Muscle of leg (tissue), 3 donors: ENCODE measurements at regions not wholly inside any gene's neighbourhood (a gene's known extent, or its start where the extent isn't known, plus 50 kb on each side); places are given as distances from the start of the nearest gene placed in this dataset.

Experiments
- DNase-seq: peaks from one replicate; pipeline ENCODE4 v3.0.0; 2013
- H3K27ac ChIP-seq: one replicate; pipeline ENCODE4 v1.5.1; 2013; ENCODE audit warnings: mild to moderate bottlenecking, low read length, control low read depth
- H3K27me3 ChIP-seq: one replicate; pipeline ENCODE4 v1.6.1; 2013; ENCODE audit warnings: low read length; ENCODE audit not compliant: control insufficient read depth, insufficient read depth
- H3K36me3 ChIP-seq: one replicate; pipeline ENCODE4 v1.6.1; 2013; ENCODE audit warnings: low read length; ENCODE audit not compliant: control insufficient read depth, insufficient read depth
- H3K4me1 ChIP-seq: one replicate; pipeline ENCODE4 v1.6.1; 2013; ENCODE audit warnings: low read length; ENCODE audit not compliant: control insufficient read depth, insufficient read depth
- H3K4me3 ChIP-seq: one replicate; pipeline ENCODE4 v1.5.1; 2013; ENCODE audit warnings: low read length, control low read depth
- H3K9me3 ChIP-seq: replicated peaks from 2 replicates; pipeline ENCODE4 v1.6.1; 2013; ENCODE audit warnings: low read depth, low read length; ENCODE audit not compliant: control insufficient read depth
- WGBS: methylation state at CpG from one replicate; pipeline ENCODE4 v1.1.5; 2013; ENCODE audit warnings: missing lambda C conversion rate; ENCODE audit not compliant: insufficient coverage; 5-methylcytosine and 5-hydroxymethylcytosine counted together

DNA sequence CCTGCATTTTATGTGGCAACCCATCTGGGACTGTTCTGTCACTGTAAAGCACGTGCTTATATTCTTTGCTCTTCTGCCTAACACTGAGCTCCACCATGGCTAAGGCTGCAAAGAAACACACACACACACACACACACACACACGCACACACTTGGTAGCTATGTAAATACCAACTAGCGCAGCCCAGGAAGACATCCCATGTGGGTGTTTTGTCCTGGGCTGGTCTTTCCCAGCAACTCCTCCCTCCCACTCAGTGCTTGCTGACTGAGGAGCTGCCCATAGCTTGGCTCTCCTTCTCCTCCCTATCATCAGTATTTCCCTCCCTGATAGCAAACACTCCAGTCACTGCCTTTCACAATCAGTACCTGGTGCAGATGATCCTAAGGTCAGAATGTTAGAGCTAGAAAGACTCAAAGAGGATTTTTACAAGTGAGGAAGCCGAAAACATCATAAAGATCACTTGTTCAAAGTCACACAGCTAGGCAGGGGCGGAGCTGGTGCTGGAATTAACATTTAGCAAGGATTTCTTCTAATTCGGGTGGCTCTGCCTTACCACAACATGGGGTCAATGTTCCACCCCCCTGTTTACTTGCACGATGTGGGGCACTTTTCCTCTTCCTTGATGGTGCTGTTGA lies 377.1 kb upstream of the TBL1XR1 start:
- 81% methylated on average over 3 of the region's 7 CpGs for WGBS
- no peaks in the 10 kb centered on the region for H3K27me3 ChIP-seq
- no peak for DNase-seq

GRCh38 chr3:177576746-177577145 lies 379.5 kb upstream of the TBL1XR1 start:
- WGBS: no CpG with 5 or more reads among the region's 4 CpGs
- no peaks in the 10 kb centered on the region for H3K9me3 ChIP-seq
- no peaks in the 10 kb centered on the region for H3K27me3 ChIP-seq
- no peaks in the 10 kb centered on the region for H3K36me3 ChIP-seq
- peak; percentile 63 for DNase-seq
- no peak overlapping the region for H3K4me3 ChIP-seq
- H3K4me1 ChIP-seq: peaks cover 13% of the 10 kb centered on the region
- H3K27ac ChIP-seq: no peak overlapping the region

More for the DNA sequence above, 377.1 kb upstream of the TBL1XR1 start:
- peaks cover 13% of the 10 kb centered on the region for H3K4me1 ChIP-seq
- no peaks in the 10 kb centered on the region for H3K9me3 ChIP-seq
- no peaks in the 10 kb centered on the region for H3K36me3 ChIP-seq
- H3K27ac ChIP-seq: no peak overlapping the region
- H3K4me3 ChIP-seq: no peak overlapping the region

DNA sequence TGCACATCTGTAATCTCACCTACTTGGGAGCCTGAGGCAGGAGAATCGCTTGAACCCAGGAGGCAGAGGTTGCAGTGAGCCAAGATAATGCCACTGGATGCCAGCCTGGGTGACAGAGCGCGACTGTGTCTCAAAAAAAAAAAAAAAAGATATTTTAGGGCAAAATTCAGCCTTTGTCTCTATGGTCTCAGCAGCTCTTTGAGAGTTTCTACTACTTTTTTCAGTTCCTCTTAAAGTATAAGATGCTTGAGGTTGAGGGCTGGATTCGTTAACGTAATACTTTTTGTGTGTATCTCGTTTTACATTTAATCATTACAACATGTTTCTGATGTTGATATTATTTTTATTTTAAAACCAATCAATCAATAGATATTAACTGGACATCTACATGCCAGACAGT lies 381.2 kb upstream of the TBL1XR1 start:
- no peaks in the 10 kb centered on the region for H3K9me3 ChIP-seq
- 60% methylated on average over 3 of the region's 6 CpGs for WGBS
- DNase-seq: no peak
- no peak overlapping the region for H3K27ac ChIP-seq
- no peak overlapping the region for H3K4me3 ChIP-seq
- H3K36me3 ChIP-seq: no peaks in the 10 kb centered on the region
- peaks cover 9% of the 10 kb centered on the region for H3K4me1 ChIP-seq
- H3K27me3 ChIP-seq: no peaks in the 10 kb centered on the region

DNA sequence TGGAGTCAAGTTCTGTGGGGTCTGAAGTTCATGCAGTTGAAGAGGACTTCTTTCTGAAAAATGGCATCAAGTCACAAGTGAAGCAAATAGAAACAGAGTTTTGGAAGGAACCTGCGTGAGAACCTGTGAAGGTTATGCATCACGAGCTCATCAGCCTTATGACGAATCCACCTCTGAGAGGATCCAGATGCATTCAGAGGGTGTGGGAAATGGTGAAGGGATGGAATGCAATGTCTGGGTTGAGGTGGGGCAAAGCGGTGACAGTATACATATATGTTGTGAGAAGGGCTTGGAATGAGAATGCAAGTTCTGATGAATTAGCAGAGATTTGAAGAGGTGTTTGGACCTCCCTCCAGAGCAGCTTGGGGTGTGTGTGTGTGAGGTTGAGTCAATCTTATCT lies 382.1 kb upstream of the TBL1XR1 start:
- 92% methylated on average over 4 of the region's 4 CpGs for WGBS
- Histone ChIP-seq H3K9me3 (no peaks in the 10 kb centered on the region), H3K4me1 (peaks cover 9% of the 10 kb centered on the region), H3K27me3 (no peaks in the 10 kb centered on the region), H3K36me3 (no peaks in the 10 kb centered on the region), H3K4me3 (no peak overlapping the region), H3K27ac (no peak overlapping the region)
- no peak for DNase-seq

- no peak overlapping the region for H3K27ac ChIP-seq
- DNase-seq: no peak
- peaks cover 9% of the 10 kb centered on the region for H3K4me1 ChIP-seq
- H3K27me3 ChIP-seq: no peaks in the 10 kb centered on the region
- no peaks in the 10 kb centered on the region for H3K9me3 ChIP-seq
- WGBS: no CpG with 5 or more reads among the region's 2 CpGs
- H3K4me3 ChIP-seq: no peak overlapping the region
- no peaks in the 10 kb centered on the region for H3K36me3 ChIP-seq
Observed at GRCh38 chr3:177580437-177580836, 383.2 kb upstream of the TBL1XR1 start.

GRCh38 chr3:177585271-177585670 lies 388.0 kb upstream of the TBL1XR1 start:
- no peak overlapping the region for H3K4me3 ChIP-seq
- H3K9me3 ChIP-seq: no peaks in the 10 kb centered on the region
- no peak overlapping the region for H3K27ac ChIP-seq
- H3K27me3 ChIP-seq: no peaks in the 10 kb centered on the region
- no peak for DNase-seq
- peaks cover 2% of the 10 kb centered on the region for H3K4me1 ChIP-seq
- WGBS: 100% methylated on average over 1 of the region's 3 CpGs
- H3K36me3 ChIP-seq: no peaks in the 10 kb centered on the region

DNA sequence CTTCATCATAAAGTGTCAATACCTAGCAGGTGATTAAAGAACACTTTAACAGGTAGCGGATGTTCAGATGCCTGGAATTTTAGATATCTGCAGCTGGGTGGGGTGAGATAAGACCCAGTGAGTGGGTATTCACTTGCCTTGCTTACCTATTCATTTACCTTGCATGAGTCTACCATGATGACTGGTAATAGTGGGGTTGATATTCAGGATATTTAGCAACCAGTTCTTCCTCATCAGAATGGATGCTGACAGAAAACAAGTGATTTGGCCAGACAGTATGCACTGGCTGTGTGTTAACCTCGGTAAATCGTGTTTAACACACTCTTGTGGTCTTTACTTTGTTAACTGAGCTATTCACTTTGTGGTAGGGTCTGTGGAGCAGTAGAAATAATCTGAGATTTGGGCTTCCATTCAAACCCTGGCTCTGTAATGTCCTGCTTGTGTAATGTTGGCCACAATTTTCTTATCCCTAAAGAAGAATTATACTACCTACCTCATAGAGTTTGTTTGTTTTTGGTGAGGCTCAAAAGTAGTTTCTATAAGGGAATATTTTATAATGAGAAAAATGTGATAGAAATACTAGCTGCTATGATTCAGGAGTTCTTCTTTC lies 391.9 kb upstream of the TBL1XR1 start:
- no peak for DNase-seq
- Histone ChIP-seq H3K27me3 (no peaks in the 10 kb centered on the region), H3K9me3 (no peaks in the 10 kb centered on the region), H3K27ac (no peak overlapping the region), H3K4me1 (peaks cover 8% of the 10 kb centered on the region), H3K4me3 (no peak overlapping the region), H3K36me3 (no peaks in the 10 kb centered on the region)
- no CpG with 5 or more reads among the region's 3 CpGs for WGBS

GRCh38 chr3:177589911-177590381 lies 392.7 kb upstream of the TBL1XR1 start:
- peaks cover 8% of the 10 kb centered on the region for H3K4me1 ChIP-seq
- H3K4me3 ChIP-seq: no peak overlapping the region
- H3K27ac ChIP-seq: peak overlapping the region; percentile 16
- peak; percentile 79 for DNase-seq
- WGBS: 0% methylated on average over 1 of the region's 4 CpGs
- no peaks in the 10 kb centered on the region for H3K9me3 ChIP-seq
- H3K27me3 ChIP-seq: no peaks in the 10 kb centered on the region
- no peaks in the 10 kb centered on the region for H3K36me3 ChIP-seq

GRCh38 chr3:177590826-177591225 lies 393.5 kb upstream of the TBL1XR1 start:
- Histone ChIP-seq H3K27me3 (no peaks in the 10 kb centered on the region), H3K36me3 (no peaks in the 10 kb centered on the region), H3K4me3 (no peak overlapping the region), H3K4me1 (peaks cover 8% of the 10 kb centered on the region), H3K9me3 (no peaks in the 10 kb centered on the region), H3K27ac (no peak overlapping the region)
- no CpG with 5 or more reads among the region's 1 CpG for WGBS
- DNase-seq: no peak

- Histone ChIP-seq H3K4me3 (no peak overlapping the region), H3K9me3 (no peaks in the 10 kb centered on the region), H3K36me3 (no peaks in the 10 kb centered on the region), H3K4me1 (peaks cover 11% of the 10 kb centered on the region), H3K27ac (no peak overlapping the region), H3K27me3 (no peaks in the 10 kb centered on the region)
- DNase-seq: peak; percentile 62
- 0% methylated on average over 1 of the region's 4 CpGs for WGBS
Observed at GRCh38 chr3:177591379-177591778, 394.1 kb upstream of the TBL1XR1 start.
